Trophoblast cell (in vitro differentiated cells and primary cell): ENCODE measurements at regions not wholly inside any gene's neighbourhood (a gene's known extent, or its start where the extent isn't known, plus 50 kb on each side); places are given as distances from the start of the nearest gene placed in this dataset.

ENCODE experiments used
- DNase-seq, 2 donors: peaks; one replicate each; pipeline ENCODE4 v3.0.0-alpha.2; 2016
- H2AFZ ChIP-seq: 2 replicates; pipeline ENCODE4 v1.6.1; 2013; ENCODE audit warnings: low read length, moderate library complexity, mild to moderate bottlenecking; ENCODE audit not compliant: insufficient read depth, poor library complexity
- H2AK5ac ChIP-seq: 2 replicates; pipeline ENCODE4 v1.6.1; 2013; ENCODE audit warnings: mild to moderate bottlenecking, low read length
- H2BK120ac ChIP-seq: 2 replicates; pipeline ENCODE4 v1.6.1; 2013; ENCODE audit warnings: low read length, mild to moderate bottlenecking, moderate library complexity; ENCODE audit not compliant: insufficient read depth, poor library complexity
- H2BK12ac ChIP-seq: 2 replicates; pipeline ENCODE4 v1.6.1; 2013; ENCODE audit warnings: mild to moderate bottlenecking, low read length, moderate library complexity
- H2BK5ac ChIP-seq: 2 replicates; pipeline ENCODE4 v1.6.1; 2013; ENCODE audit warnings: low read length, low read depth, moderate library complexity, mild to moderate bottlenecking; ENCODE audit not compliant: poor library complexity
- H3K14ac ChIP-seq: 2 replicates; pipeline ENCODE4 v1.6.1; 2013; ENCODE audit warnings: mild to moderate bottlenecking, low read length
- H3K18ac ChIP-seq: 2 replicates; pipeline ENCODE4 v1.6.1; 2013; ENCODE audit warnings: mild to moderate bottlenecking, low read length
- H3K23ac ChIP-seq: 2 replicates; pipeline ENCODE4 v1.6.1; 2013; ENCODE audit warnings: low read length
- H3K27ac ChIP-seq: 2 replicates; pipeline ENCODE4 v1.5.1; 2013; ENCODE audit warnings: low read depth, mild to moderate bottlenecking, inconsistent platforms, low read length, moderate library complexity
- H3K27me3 ChIP-seq: 2 replicates; pipeline ENCODE4 v1.6.1; 2013; ENCODE audit warnings: inconsistent platforms, mild to moderate bottlenecking, low read length, moderate library complexity; ENCODE audit not compliant: insufficient read depth
- H3K36me3 ChIP-seq, 2 experiments: 1 replicate in 1 of 2; 2 replicates in 1 of 2; pipeline ENCODE4 v1.6.1; 2013; ENCODE audit warnings: low read length in 2 of 2, mild to moderate bottlenecking in 2 of 2, moderate library complexity in 1 of 2; ENCODE audit not compliant: insufficient read depth in 2 of 2, control insufficient read depth in 1 of 2
- H3K4ac ChIP-seq: 2 replicates; pipeline ENCODE4 v1.6.1; 2013; ENCODE audit warnings: low read depth, mild to moderate bottlenecking, low read length, moderate library complexity
- H3K4me1 ChIP-seq, 2 experiments: 1 replicate in 1 of 2; 2 replicates in 1 of 2; pipeline ENCODE4 v1.6.1; 2013; ENCODE audit warnings: low read length in 2 of 2, mild to moderate bottlenecking in 2 of 2, moderate library complexity in 1 of 2; ENCODE audit not compliant: insufficient read depth in 2 of 2, control insufficient read depth in 1 of 2
- H3K4me2 ChIP-seq: 2 replicates; pipeline ENCODE4 v1.6.1; 2013; ENCODE audit warnings: inconsistent platforms, mild to moderate bottlenecking, low read length, moderate library complexity
- H3K4me3 ChIP-seq: 2 replicates; pipeline ENCODE4 v1.5.1; 2013; ENCODE audit warnings: mild to moderate bottlenecking, low read depth, low read length, inconsistent platforms
- H3K79me1 ChIP-seq: one replicate; pipeline ENCODE4 v1.6.1; 2013; ENCODE audit warnings: low read length
- H3K79me2 ChIP-seq: 2 replicates; pipeline ENCODE4 v1.6.1; 2013; ENCODE audit warnings: low read length, mild to moderate bottlenecking; ENCODE audit not compliant: control insufficient read depth, insufficient read depth, poor library complexity
- H3K9ac ChIP-seq: 2 replicates; pipeline ENCODE4 v1.6.1; 2013; ENCODE audit warnings: mild to moderate bottlenecking, low read length
- H3K9me3 ChIP-seq: 2 replicates; pipeline ENCODE4 v1.6.1; 2013; ENCODE audit warnings: low read depth, mild to moderate bottlenecking, control low read depth, inconsistent platforms, low read length; ENCODE audit not compliant: insufficient read depth
- H4K12ac ChIP-seq: 2 replicates; pipeline ENCODE4 v1.6.1; 2013; ENCODE audit warnings: low read depth, mild to moderate bottlenecking, low read length, moderate library complexity
- H4K8ac ChIP-seq: 2 replicates; pipeline ENCODE4 v1.6.1; 2013; ENCODE audit warnings: low read depth, mild to moderate bottlenecking, low read length, moderate library complexity
- H4K91ac ChIP-seq: one replicate; pipeline ENCODE4 v1.6.1; 2013; ENCODE audit warnings: low read depth, mild to moderate bottlenecking, low read length, moderate library complexity
- WGBS: extraction: QIAGEN DNeasy Blood & Tissue Kit; methylation state at CpG from one replicate; pipeline ENCODE4 v1.1.7; 2013; ENCODE audit warnings: missing lambda C conversion rate; ENCODE audit not compliant: insufficient read length, insufficient coverage; ENCODE audit errors: extremely low coverage; 5-methylcytosine and 5-hydroxymethylcytosine counted together

DNA sequence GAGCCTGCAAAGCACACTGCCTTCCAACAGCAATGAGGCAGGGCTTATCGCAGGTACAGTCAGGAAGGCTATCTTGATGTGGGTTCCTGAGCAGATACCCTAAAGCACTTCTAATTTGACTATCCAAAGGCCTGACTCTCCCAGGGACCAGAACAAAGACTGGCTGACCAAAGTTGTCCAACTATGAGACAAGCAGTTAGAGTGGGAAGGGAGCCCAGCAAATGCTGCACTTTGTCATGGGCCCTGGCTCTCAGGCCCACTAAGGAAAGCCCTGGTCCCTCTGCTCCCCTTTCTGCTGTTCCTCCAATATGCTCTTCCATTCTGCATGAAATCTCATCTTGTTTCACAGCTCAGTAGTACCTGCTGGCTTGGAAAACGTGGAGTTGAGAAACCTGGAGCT is 391.0 kb downstream of the RAB28 start:
- Histone ChIP-seq H2AK5ac (no peak overlapping the region), H3K23ac (no peak overlapping the region), H3K9me3 (no peaks in the 10 kb centered on the region), H3K4me1 (no peaks in the 10 kb centered on the region), H3K79me1 (no peaks in the 10 kb centered on the region), H2AFZ (no peak overlapping the region), H2BK12ac (no peak overlapping the region), H4K8ac (no peak overlapping the region), H4K91ac (no peak overlapping the region), H3K36me3 (no peaks in the 10 kb centered on the region), H3K27ac (no peak overlapping the region), H3K14ac (no peak overlapping the region), H3K79me2 (no peaks in the 10 kb centered on the region), H3K27me3 (no peaks in the 10 kb centered on the region), H3K18ac (no peak overlapping the region), H4K12ac (no peak overlapping the region), H3K4me2 (no peak overlapping the region), H2BK5ac (no peak overlapping the region), H3K4me3 (no peak overlapping the region), H2BK120ac (no peak overlapping the region), H3K9ac (no peak overlapping the region), H3K4ac (no peak overlapping the region)
- no peak for DNase-seq
- WGBS: no CpG with 5 or more reads among the region's 2 CpGs

DNA sequence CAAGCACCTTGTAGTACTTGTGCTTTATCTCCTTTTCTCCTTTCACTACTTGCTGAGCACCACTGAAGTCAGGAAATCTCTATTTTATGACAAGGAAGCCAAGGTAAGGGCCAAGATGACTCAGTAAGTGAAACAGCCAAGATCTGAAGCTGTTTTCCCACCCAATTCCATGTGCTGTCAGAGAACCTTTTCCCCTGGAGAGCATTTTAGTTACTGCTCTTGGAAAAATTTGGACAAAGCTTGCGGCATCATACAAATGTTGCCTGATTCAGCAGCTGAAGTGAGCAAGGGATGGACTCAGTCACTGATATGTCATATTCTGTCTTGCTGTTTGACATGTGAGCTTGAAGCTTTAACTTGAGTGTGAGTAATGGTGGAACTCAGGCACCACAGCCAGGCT is 391.4 kb downstream of the RAB28 start:
- Histone ChIP-seq H3K4me1 (no peaks in the 10 kb centered on the region), H3K27ac (no peak overlapping the region), H3K9me3 (no peaks in the 10 kb centered on the region), H3K14ac (no peak overlapping the region), H3K18ac (no peak overlapping the region), H3K36me3 (no peaks in the 10 kb centered on the region), H3K4me2 (no peak overlapping the region), H2BK120ac (no peak overlapping the region), H2BK12ac (no peak overlapping the region), H4K12ac (no peak overlapping the region), H2AK5ac (no peak overlapping the region), H3K79me2 (no peaks in the 10 kb centered on the region), H4K91ac (no peak overlapping the region), H3K23ac (no peak overlapping the region), H2BK5ac (no peak overlapping the region), H3K27me3 (no peaks in the 10 kb centered on the region), H3K4me3 (no peak overlapping the region), H4K8ac (no peak overlapping the region), H3K4ac (no peak overlapping the region), H2AFZ (no peak overlapping the region), H3K9ac (no peak overlapping the region), H3K79me1 (no peaks in the 10 kb centered on the region)
- no CpG with 5 or more reads among the region's 1 CpG for WGBS
- no peak for DNase-seq

DNA sequence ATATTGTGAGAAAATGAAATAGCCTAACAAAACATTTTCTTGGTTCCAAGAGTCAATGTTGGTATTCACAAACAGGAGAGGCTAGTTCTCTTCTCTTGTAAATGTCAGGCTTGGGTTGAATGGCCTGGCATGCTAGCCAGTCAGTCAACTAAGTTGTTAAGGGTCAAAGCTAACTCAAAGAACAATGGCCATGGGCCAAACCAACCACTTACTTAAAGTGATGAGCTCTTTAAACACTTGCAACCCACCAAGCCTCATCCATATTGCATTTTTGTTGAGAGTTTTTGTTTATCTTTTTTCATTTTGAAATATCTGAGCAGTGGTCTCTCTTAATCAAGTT is 394.5 kb downstream of the RAB28 start:
- Histone ChIP-seq H2BK12ac (no peak overlapping the region), H3K4me2 (no peak overlapping the region), H3K36me3 (no peaks in the 10 kb centered on the region), H3K9ac (no peak overlapping the region), H3K79me1 (no peaks in the 10 kb centered on the region), H3K27ac (no peak overlapping the region), H3K18ac (no peak overlapping the region), H3K14ac (no peak overlapping the region), H2AFZ (no peak overlapping the region), H4K91ac (no peak overlapping the region), H3K4me3 (no peak overlapping the region), H3K79me2 (no peaks in the 10 kb centered on the region), H3K27me3 (no peaks in the 10 kb centered on the region), H2BK5ac (no peak overlapping the region), H3K4ac (no peak overlapping the region), H2BK120ac (no peak overlapping the region), H3K23ac (no peak overlapping the region), H4K8ac (no peak overlapping the region), H3K4me1 (no peaks in the 10 kb centered on the region), H4K12ac (no peak overlapping the region), H3K9me3 (peaks cover 2% of the 10 kb centered on the region), H2AK5ac (no peak overlapping the region)
- DNase-seq: no peak

DNA sequence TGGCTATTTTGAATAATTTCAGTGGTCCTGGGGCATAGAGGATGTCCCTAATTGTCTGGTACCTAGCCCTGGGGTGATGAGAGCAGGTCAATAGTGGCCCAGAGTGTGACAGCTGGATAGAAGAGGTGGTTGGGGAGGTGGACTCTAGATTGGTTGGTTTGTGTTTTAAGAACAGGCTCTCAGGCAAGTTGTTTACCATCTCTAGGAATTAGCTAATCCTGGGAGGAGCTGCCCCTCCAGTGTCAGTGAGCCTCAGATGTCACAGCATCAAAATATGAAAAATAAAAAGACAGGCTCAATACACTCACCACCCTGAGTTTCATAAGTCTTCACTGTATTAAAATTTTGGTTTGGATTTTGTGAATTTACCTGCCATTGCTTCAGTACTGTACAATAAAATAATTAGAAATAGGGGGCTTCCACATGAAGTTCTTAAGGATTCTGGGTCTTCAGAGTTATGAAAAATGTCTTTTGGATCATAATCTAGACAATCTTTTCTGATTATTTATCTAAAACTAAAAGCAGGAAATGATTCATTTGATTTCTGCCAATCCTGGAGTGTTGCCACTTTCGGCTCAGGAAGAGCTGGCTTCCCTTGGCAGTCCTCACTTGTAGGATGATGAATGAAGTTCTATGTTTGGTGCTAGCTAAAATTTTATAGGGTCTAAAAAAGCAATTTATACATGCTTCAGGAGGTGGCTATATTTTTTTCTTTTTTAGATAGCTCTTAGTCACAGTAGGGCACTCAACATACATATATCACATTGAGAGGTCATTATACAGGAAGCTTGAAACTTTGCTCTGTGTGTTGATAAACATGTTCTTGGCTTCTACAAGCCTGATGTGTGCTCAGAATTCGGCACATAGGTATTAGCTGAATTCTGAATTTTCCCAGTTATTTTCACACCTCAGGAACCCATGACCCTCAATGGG is 395.1 kb downstream of the RAB28 start:
- no peak overlapping the region for H4K12ac ChIP-seq
- no peak overlapping the region for H3K27ac ChIP-seq
- no peaks in the 10 kb centered on the region for H3K36me3 ChIP-seq
- H4K91ac ChIP-seq: no peak overlapping the region
- no peak overlapping the region for H2BK12ac ChIP-seq
- H3K79me1 ChIP-seq: no peaks in the 10 kb centered on the region
- no peaks in the 10 kb centered on the region for H3K27me3 ChIP-seq
- DNase-seq: no peak
- no peak overlapping the region for H2BK120ac ChIP-seq
- peaks cover 2% of the 10 kb centered on the region for H3K9me3 ChIP-seq
- H3K14ac ChIP-seq: no peak overlapping the region
- H3K4me3 ChIP-seq: no peak overlapping the region
- no peak overlapping the region for H2BK5ac ChIP-seq
- WGBS: no CpG with 5 or more reads among the region's 2 CpGs
- no peak overlapping the region for H3K9ac ChIP-seq
- no peak overlapping the region for H3K4me2 ChIP-seq
- no peak overlapping the region for H3K23ac ChIP-seq
- no peak overlapping the region for H2AFZ ChIP-seq
- H3K4me1 ChIP-seq: no peaks in the 10 kb centered on the region
- no peak overlapping the region for H3K4ac ChIP-seq
- H2AK5ac ChIP-seq: no peak overlapping the region
- H3K18ac ChIP-seq: no peak overlapping the region
- no peak overlapping the region for H4K8ac ChIP-seq
- H3K79me2 ChIP-seq: no peaks in the 10 kb centered on the region
